Upper lobe of left lung (tissue), 4 donors: ENCODE measurements at regions not wholly inside any gene's neighbourhood (a gene's known extent, or its start where the extent isn't known, plus 50 kb on each side); places are given as distances from the start of the nearest gene placed in this dataset.

Experiments
- CTCF ChIP-seq, 6 experiments: fragments of 450-650 bp in 4 of 6; fragments of 200-600 bp in 2 of 6; sonication (generic) in 2 of 6; IDR thresholded peaks; one replicate each; pipeline ENCODE4 v1.5.1; 2016 to 2019; ENCODE audit warnings: antibody characterized with exemption in 6 of 6
- EP300 ChIP-seq, 4 donors: sonication (generic); formaldehyde crosslinking; IDR thresholded peaks; one replicate each; pipeline ENCODE4 v1.5.1; 2017; ENCODE audit warnings: antibody characterized with exemption in 4 of 4, control low read depth in 2 of 4
- POLR2A ChIP-seq, 4 donors: fragments of 450-650 bp; IDR thresholded peaks; one replicate each; pipeline ENCODE4 v1.5.1; 2016 to 2017; ENCODE audit warnings: antibody characterized with exemption in 4 of 4, mild to moderate bottlenecking in 2 of 4
- POLR2AphosphoS5 ChIP-seq, 2 donors: sonication (generic); formaldehyde crosslinking; IDR thresholded peaks; one replicate each; pipeline ENCODE4 v1.5.1; 2017; ENCODE audit warnings: antibody characterized with exemption in 2 of 2

- TF ChIP-seq CTCF (IDR thresholded peaks at IDR 0.05): no peak
- no peak for TF ChIP-seq EP300 (IDR thresholded peaks at IDR 0.05)
- TF ChIP-seq POLR2AphosphoS5 (IDR thresholded peaks at IDR 0.05): no peak
- TF ChIP-seq POLR2A (IDR thresholded peaks at IDR 0.05): no peak
These were observed 309.7 kb upstream of the KLF6 start for GRCh38 chr10:4094751-4095150.
